HG02610 (cell line): ENCODE measurements at regions not wholly inside any gene's neighbourhood (a gene's known extent, or its start where the extent isn't known, plus 50 kb on each side); places are given as distances from the start of the nearest gene placed in this dataset.

Source experiments
- ATAC-seq: cut with Tn5 transposase; IDR thresholded peaks from one replicate; pipeline ENCODE4 v1.9.1; 2021; ENCODE audit warnings: mild to moderate bottlenecking, moderate library complexity; ENCODE audit not compliant: unreplicated experiment

GRCh38 chr17:15048933-15049794, 216.0 kb downstream of the PMP22 start:
- ATAC-seq: no peak

GRCh38 chr17:15048381-15048780, 216.7 kb downstream of the PMP22 start:
- ATAC-seq: no peak

DNA sequence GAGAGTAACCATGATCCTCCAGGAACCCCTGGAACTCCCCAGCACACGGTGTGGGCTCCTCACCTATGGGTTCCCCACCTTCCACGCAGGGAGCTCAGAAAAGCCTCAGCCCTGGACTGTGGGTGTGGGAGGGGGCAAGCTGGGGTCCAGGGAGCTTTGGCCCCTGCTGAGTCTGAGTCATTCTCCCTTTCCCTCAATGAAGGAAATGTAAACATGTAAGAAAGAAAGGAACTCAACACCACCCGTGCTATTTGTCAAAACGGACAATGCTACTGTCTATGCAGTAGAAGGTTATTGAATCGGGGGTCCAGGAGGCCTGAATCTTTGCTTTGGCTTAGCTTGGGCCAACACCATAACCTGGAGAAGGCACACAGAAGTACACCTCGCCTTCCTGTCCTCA, 222.8 kb downstream of the PMP22 start:
- no peak for ATAC-seq

DNA sequence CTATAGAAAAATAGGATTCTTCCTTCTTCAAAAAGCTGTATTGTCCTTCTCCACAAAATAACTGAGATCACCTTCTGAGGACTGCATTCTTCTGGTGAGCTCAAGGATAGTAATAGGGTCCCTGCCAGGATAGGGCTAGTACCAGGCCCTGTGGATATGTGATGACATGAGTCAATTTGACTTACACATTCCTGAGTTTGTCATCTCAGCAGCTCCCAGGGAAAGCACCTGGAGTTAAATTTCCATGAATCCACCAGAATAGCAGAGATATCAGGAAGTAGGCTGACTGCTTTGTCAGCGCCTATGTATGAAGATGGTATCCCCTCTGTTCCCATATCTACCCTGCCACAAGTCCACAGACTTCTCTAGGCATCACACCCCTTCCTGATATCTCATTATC, 225.8 kb downstream of the PMP22 start:
- ATAC-seq: no peak

- ATAC-seq: no peak
Observed at GRCh38 chr17:15038656-15039055, 226.5 kb downstream of the PMP22 start.

DNA sequence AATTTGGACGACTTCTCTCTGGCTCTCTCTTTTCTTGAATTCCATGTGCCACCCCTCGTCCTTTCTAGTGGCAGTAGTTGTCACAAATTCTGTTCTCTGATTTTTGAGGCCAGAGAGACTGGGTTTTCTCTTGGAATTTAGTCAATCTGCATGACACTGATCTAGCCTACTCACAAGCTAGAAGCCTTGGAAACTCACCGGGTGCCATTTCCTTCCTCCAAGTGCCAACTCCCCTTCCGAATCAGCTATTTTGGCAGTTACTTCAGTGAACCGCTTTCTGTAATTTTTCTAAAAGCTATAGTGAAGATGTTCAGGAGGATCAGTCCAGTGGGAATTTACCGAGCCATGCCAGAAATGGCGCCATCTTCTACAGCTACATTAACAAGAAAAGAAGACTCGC, 228.9 kb downstream of the PMP22 start:
- ATAC-seq: no peak

DNA sequence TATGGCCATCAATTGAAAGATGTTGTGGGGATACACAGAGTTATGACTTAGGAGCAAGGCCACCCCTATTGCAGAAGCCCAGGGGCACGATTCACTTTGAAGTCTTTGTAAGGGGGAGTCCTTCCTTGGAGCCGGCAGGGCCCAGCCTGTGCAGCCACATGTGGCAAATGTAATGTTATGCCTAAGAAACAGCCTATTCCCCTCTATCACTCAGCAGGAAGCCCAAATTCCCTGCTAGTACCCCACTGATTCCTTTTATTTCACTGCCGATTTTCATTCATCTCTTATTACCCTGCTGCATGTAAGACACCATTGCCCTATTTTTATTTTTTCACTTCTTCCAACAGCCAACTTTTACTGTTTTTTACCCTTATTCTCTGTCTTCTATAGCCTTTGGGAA, 233.2 kb downstream of the PMP22 start:
- no peak for ATAC-seq

- no peak for ATAC-seq
Observed at GRCh38 chr17:15029469-15029868, 235.7 kb downstream of the PMP22 start.

- ATAC-seq: no peak
Observed at GRCh38 chr17:15027853-15028252, 237.3 kb downstream of the PMP22 start.

DNA sequence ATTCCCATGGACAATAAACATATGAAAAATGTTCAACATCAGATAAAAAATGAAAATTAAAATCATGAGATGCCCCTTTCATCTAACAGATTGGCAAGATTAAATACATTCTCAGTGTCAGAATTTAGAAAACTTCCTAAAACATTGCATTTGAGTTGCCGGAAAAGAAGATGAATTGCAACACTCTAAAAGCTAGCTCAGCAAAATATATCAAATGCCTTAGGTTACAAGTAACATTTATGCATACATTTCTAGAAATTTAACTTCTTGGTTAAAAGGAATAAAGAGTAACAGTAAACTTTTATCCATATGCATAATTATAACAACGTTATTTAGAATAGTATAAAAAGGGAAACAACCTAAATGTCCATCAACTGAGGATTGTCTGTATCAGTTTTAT, 239.0 kb downstream of the PMP22 start:
- no peak for ATAC-seq

GRCh38 chr17:15023589-15024336, 241.4 kb downstream of the PMP22 start:
- ATAC-seq: no peak

GRCh38 chr17:15019158-15019557, 246.0 kb downstream of the PMP22 start:
- no peak for ATAC-seq

- no peak for ATAC-seq
Observed at GRCh38 chr17:15012351-15012980, 252.7 kb downstream of the PMP22 start.

- no peak for ATAC-seq
Observed at GRCh38 chr17:15009087-15009486, 256.0 kb downstream of the PMP22 start.

- ATAC-seq: no peak
Observed at GRCh38 chr17:15007147-15007553, 258.0 kb downstream of the PMP22 start.

- ATAC-seq: no peak
Observed at GRCh38 chr17:15006421-15007128, 258.6 kb downstream of the PMP22 start.

DNA sequence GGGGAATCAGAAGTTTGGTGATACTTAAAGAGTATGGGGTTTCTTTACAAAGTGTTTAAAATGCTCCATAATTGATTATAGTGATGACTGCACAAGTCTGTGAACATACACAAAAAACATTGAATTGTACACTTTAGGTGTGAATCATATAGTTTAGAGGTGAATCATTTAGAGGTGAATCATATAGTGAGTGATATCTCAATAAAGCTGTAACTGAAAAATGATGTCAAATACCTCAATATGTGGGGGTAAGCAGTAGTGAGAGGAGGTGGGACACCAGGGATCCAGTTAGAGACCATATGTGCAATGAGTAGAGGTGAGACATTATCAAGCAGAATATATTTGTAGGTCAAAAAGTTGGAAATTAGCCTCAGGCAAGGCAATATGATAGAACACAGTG, 264.5 kb downstream of the PMP22 start:
- ATAC-seq: no peak

DNA sequence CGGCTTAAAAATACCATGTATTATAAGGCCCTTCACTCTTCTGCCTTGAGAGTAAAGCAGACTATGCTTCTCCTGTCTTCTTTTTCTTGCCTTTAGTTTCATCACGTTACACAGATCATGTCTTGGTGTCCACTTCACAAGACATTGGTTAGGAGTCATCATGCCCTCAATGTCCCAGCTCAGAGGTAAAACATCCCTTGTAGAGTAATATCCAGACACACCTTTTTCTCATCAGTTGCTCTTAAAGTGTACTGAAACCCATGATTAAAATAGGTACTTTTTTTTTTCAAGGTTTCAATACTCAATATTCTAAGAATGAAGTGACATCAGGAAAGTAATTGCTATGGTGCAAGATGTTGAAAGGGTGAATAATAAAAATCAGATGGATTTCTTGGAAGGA, 267.8 kb downstream of the PMP22 start:
- ATAC-seq: no peak

DNA sequence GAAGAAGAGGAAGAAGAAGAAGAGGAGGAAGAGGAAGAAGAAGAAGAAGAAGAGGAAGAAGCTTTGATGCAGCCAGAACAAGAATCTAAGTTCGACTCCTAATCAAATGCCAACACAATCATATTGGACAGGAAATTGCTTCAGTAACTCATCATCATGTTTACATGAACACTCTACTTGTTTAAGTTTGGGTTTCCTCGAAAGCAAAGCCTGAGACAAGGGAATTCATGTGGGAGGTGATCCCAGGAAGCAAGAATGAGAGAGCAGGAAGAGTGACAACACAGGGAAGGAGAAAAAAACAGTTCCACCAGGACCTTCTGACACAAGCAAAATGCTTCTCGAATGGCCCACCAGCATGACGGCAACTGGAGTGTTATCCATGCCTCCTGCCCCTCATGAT, 279.0 kb downstream of the PMP22 start:
- no peak for ATAC-seq

- ATAC-seq: no peak
Observed at GRCh38 chr17:14972844-14973243, 292.3 kb downstream of the PMP22 start.

DNA sequence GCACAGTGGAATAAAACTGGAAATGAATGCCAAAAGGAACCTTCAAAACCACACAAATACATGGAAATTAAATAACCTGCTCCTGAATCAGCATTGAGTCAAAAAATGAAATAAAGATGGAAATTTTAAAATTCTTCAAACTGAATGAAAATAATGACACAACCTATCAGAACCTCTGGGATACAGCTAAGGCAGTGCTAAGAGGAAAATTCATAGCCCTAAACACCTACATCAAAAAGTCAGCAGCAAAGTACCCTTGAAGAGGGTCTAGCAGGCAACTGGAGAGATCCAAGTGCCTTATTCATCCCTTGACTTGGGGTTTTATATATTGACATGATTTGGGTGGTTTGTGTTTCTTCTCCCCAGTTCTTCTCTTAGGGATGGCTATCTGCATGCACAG, 294.1 kb downstream of the PMP22 start:
- no peak for ATAC-seq
